ENCODE measurements at regions not wholly inside any gene's neighbourhood (a gene's known extent, or its start where the extent isn't known, plus 50 kb on each side); places are given as distances from the start of the nearest gene placed in this dataset.

- TF ChIP-seq CTCF (IDR thresholded peaks at IDR 0.05): no peak
- no peaks in the 10 kb centered on the region for H3K4me1 ChIP-seq (ENCODE audit: low read depth)
- H3K4me3 ChIP-seq: no peak overlapping the region
- no peaks in the 10 kb centered on the region for H3K36me3 ChIP-seq (ENCODE audit: low read depth)
- intact Hi-C loops (cut with DNase I, micrococcal nuclease): no loop called here
- no peaks in the 10 kb centered on the region for H3K9me3 ChIP-seq
- DNase-seq: no peak
- no peak for ATAC-seq
These were observed 306.8 kb upstream of the ANXA10 start for GRCh38 chr4:167785523-167785922.

- ATAC-seq: no peak
These were observed 305.8 kb upstream of the ANXA10 start for GRCh38 chr4:167786504-167786903.

GRCh38 chr4:167787231-167787630 is 305.1 kb upstream of the ANXA10 start:
- Histone ChIP-seq H3K4me1 (ENCODE audit: low read depth) (no peaks in the 10 kb centered on the region), H3K9me3 (no peaks in the 10 kb centered on the region), H3K4me3 (no peak overlapping the region), H3K36me3 (ENCODE audit: low read depth) (no peaks in the 10 kb centered on the region)
- intact Hi-C loops (cut with DNase I, micrococcal nuclease): no loop called here
- DNase-seq (no peak), ATAC-seq (no peak)
- TF ChIP-seq CTCF (IDR thresholded peaks at IDR 0.05): no peak

More at GRCh38 chr4:167786504-167786903, 305.8 kb upstream of the ANXA10 start:
- TF ChIP-seq CTCF (IDR thresholded peaks at IDR 0.05): no peak
- DNase-seq: no peak
- Histone ChIP-seq H3K9me3 (no peaks in the 10 kb centered on the region), H3K36me3 (ENCODE audit: low read depth) (no peaks in the 10 kb centered on the region), H3K4me3 (no peak overlapping the region), H3K4me1 (ENCODE audit: low read depth) (no peaks in the 10 kb centered on the region)
- intact Hi-C loops (cut with DNase I, micrococcal nuclease): no loop called here

GRCh38 chr4:167802463-167803212 is 289.7 kb upstream of the ANXA10 start:
- intact Hi-C loops (cut with DNase I, micrococcal nuclease): no loop called here
- no peak for DNase-seq
- Histone ChIP-seq H3K4me3 (no peak overlapping the region), H3K9me3 (no peaks in the 10 kb centered on the region), H3K4me1 (ENCODE audit: low read depth) (no peaks in the 10 kb centered on the region), H3K36me3 (ENCODE audit: low read depth) (no peaks in the 10 kb centered on the region)
- no peak for ATAC-seq
- TF ChIP-seq CTCF (IDR thresholded peaks at IDR 0.05): no peak

GRCh38 chr4:167811958-167812357 is 280.4 kb upstream of the ANXA10 start:
- TF ChIP-seq CTCF (IDR thresholded peaks at IDR 0.05): no peak
- Histone ChIP-seq H3K9me3 (peaks cover 4% of the 10 kb centered on the region), H3K36me3 (ENCODE audit: low read depth) (no peaks in the 10 kb centered on the region), H3K4me3 (no peak overlapping the region), H3K4me1 (ENCODE audit: low read depth) (no peaks in the 10 kb centered on the region)
- no peak for ATAC-seq
- no peak for DNase-seq
- intact Hi-C loops (cut with DNase I, micrococcal nuclease): no loop called here

Measured in mucosa of descending colon (tissue), 3 donors.